ENCODE measurements at regions not wholly inside any gene's neighbourhood (a gene's known extent, or its start where the extent isn't known, plus 50 kb on each side); places are given as distances from the start of the nearest gene placed in this dataset.

- DNase-seq (ENCODE audit: low read depth, low spot score), result no peak
- H3K9me3 ChIP-seq (ENCODE audit: control insufficient read depth, insufficient read depth, low read length), result peaks cover 4% of the 10 kb centered on the region
- CTCF ChIA-PET, result interaction anchor here (0.5 kb wide), 1 partner anchor 127 kb away, joined by 3 read pairs; no protein-coding TSS in a partner anchor
- POLR2A ChIA-PET, result no interaction called here
- no peaks in the 10 kb centered on the region for H3K27me3 ChIP-seq (ENCODE audit: control insufficient read depth, insufficient read depth, low read length)
- H3K27ac ChIP-seq (ENCODE audit: low read depth, low read length), result no peak overlapping the region
- TF ChIP-seq, protein P1, sequence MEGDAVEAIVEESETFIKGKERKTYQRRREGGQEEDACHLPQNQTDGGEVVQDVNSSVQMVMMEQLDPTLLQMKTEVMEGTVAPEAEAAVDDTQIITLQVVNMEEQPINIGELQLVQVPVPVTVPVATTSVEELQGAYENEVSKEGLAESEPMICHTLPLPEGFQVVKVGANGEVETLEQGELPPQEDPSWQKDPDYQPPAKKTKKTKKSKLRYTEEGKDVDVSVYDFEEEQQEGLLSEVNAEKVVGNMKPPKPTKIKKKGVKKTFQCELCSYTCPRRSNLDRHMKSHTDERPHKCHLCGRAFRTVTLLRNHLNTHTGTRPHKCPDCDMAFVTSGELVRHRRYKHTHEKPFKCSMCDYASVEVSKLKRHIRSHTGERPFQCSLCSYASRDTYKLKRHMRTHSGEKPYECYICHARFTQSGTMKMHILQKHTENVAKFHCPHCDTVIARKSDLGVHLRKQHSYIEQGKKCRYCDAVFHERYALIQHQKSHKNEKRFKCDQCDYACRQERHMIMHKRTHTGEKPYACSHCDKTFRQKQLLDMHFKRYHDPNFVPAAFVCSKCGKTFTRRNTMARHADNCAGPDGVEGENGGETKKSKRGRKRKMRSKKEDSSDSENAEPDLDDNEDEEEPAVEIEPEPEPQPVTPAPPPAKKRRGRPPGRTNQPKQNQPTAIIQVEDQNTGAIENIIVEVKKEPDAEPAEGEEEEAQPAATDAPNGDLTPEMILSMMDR (IDR thresholded peaks at IDR 0.05; ENCODE audit: low read depth, low read length), result no peak
- H3K4me3 ChIP-seq (ENCODE audit: low read depth, low read length), result no peak overlapping the region
Observed at GRCh38 chr14:26930576-26930975, 332.7 kb upstream of the NOVA1 start.

DNA sequence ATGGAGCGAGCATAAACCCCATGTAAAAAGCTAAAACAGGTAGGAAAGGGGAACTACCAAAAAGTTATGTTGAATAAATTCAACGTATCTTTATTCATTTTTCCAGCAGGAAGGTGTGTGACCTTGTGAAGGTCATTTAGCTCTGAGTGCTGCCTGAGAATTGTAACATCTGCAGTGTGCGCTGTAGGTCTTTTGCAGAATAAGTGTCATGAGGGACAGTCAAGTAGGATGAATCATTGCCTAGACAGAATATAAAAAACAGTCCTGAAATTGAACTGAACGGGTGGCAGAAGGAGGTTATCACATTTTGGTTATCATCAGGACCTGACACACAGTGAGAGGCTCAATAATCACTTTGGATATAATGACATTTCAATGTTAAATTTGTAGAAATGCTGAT lies 334.8 kb upstream of the NOVA1 start:
- H3K27ac ChIP-seq (ENCODE audit: low read depth, low read length), result no peak overlapping the region
- DNase-seq (ENCODE audit: low read depth, low spot score), result no peak
- ChIA-PET CTCF (no interaction called here), POLR2A (no interaction called here)
- TF ChIP-seq, protein P1 (IDR thresholded peaks at IDR 0.05; ENCODE audit: low read depth, low read length), result no peak
- H3K9me3 ChIP-seq (ENCODE audit: control insufficient read depth, insufficient read depth, low read length), result peaks cover 3% of the 10 kb centered on the region; the same call in 1 of the 2 replicates
- H3K4me3 ChIP-seq (ENCODE audit: low read depth, low read length), result no peak overlapping the region
- no peaks in the 10 kb centered on the region for H3K27me3 ChIP-seq (ENCODE audit: control insufficient read depth, insufficient read depth, low read length)

DNA sequence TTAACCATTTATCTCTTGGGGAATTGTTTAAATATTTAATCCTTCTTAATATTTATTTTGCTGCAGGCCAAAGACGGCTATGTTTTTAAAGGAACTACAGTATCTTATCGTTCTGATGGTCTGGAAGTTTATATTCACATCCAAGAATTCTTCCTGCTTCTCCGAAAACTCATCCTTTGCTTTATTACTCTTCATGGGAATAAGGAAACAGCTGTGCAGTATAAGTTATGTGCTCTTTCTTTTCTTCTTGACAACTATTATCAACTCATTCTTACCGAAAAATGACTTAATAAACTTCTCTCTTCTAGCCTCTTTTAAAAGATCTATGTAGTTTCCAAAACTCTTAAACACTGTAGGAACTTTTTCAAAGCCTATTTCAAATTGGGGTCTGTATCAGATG lies 335.6 kb upstream of the NOVA1 start:
- Histone ChIP-seq H3K27ac (ENCODE audit: low read depth, low read length) (no peak overlapping the region), H3K4me3 (ENCODE audit: low read depth, low read length) (no peak overlapping the region), H3K27me3 (ENCODE audit: control insufficient read depth, insufficient read depth, low read length) (no peaks in the 10 kb centered on the region), H3K9me3 (ENCODE audit: control insufficient read depth, insufficient read depth, low read length) (peaks cover 3% of the 10 kb centered on the region; the same call in 1 of the 2 replicates)
- DNase-seq (ENCODE audit: low read depth, low spot score), result no peak
- TF ChIP-seq, protein P1 (IDR thresholded peaks at IDR 0.05; ENCODE audit: low read depth, low read length), result no peak
- POLR2A ChIA-PET, result no interaction called here
- CTCF ChIA-PET, result no interaction called here

- CTCF ChIA-PET, result no interaction called here
- Histone ChIP-seq H3K4me3 (ENCODE audit: low read depth, low read length) (no peak overlapping the region), H3K9me3 (ENCODE audit: control insufficient read depth, insufficient read depth, low read length) (peaks cover 3% of the 10 kb centered on the region; the same call in 1 of the 2 replicates), H3K27ac (ENCODE audit: low read depth, low read length) (no peak overlapping the region), H3K27me3 (ENCODE audit: control insufficient read depth, insufficient read depth, low read length) (no peaks in the 10 kb centered on the region)
- no peak for DNase-seq (ENCODE audit: low read depth, low spot score)
- POLR2A ChIA-PET, result no interaction called here
- TF ChIP-seq, protein P1 (IDR thresholded peaks at IDR 0.05; ENCODE audit: low read depth, low read length), result no peak
Observed at GRCh38 chr14:26934151-26934550, 336.3 kb upstream of the NOVA1 start.

DNA sequence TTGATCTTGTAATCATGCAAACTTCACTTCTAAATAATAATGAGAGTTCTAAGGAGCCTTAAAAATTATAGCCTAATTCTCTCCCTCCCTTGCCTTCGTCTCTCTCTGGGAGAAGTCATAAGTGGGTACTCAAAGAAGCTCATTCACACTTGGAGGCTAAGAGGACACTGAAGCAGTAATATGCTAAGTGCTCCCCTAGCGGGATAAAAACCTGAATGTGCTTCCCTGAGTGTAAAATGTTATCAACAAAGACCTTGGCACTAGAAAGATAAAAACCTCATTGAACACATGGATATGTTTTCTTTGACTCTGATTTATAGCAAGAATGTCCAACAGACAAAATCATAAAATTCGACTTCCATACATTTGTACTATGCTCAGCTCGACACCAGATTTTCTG lies 337.9 kb upstream of the NOVA1 start:
- Histone ChIP-seq H3K4me3 (ENCODE audit: low read depth, low read length) (no peak overlapping the region), H3K9me3 (ENCODE audit: control insufficient read depth, insufficient read depth, low read length) (peaks cover 3% of the 10 kb centered on the region; the same call in 1 of the 2 replicates), H3K27me3 (ENCODE audit: control insufficient read depth, insufficient read depth, low read length) (no peaks in the 10 kb centered on the region), H3K27ac (ENCODE audit: low read depth, low read length) (no peak overlapping the region)
- ChIA-PET POLR2A (no interaction called here), CTCF (no interaction called here)
- TF ChIP-seq, protein P1 (IDR thresholded peaks at IDR 0.05; ENCODE audit: low read depth, low read length), result no peak
- DNase-seq (ENCODE audit: low read depth, low spot score), result no peak
